ENCODE measurements at regions not wholly inside any gene's neighbourhood (a gene's known extent, or its start where the extent isn't known, plus 50 kb on each side); places are given as distances from the start of the nearest gene placed in this dataset.

- H3K36me3 ChIP-seq = no peaks in the 10 kb centered on the region
- H3K9me3 ChIP-seq = no peaks in the 10 kb centered on the region
- no peak for DNase-seq
- intact Hi-C loops (cut with DNase I) = no loop called here
- H3K9ac ChIP-seq (ENCODE audit: low read depth in 2 of 2, low read length in 2 of 2) = no peak overlapping the region
- no peaks in the 10 kb centered on the region for H3K4me1 ChIP-seq
- TF ChIP-seq, protein P1, sequence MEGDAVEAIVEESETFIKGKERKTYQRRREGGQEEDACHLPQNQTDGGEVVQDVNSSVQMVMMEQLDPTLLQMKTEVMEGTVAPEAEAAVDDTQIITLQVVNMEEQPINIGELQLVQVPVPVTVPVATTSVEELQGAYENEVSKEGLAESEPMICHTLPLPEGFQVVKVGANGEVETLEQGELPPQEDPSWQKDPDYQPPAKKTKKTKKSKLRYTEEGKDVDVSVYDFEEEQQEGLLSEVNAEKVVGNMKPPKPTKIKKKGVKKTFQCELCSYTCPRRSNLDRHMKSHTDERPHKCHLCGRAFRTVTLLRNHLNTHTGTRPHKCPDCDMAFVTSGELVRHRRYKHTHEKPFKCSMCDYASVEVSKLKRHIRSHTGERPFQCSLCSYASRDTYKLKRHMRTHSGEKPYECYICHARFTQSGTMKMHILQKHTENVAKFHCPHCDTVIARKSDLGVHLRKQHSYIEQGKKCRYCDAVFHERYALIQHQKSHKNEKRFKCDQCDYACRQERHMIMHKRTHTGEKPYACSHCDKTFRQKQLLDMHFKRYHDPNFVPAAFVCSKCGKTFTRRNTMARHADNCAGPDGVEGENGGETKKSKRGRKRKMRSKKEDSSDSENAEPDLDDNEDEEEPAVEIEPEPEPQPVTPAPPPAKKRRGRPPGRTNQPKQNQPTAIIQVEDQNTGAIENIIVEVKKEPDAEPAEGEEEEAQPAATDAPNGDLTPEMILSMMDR (IDR thresholded peaks at IDR 0.05) = no peak
- no peaks in the 10 kb centered on the region for H3K27me3 ChIP-seq
- no peak overlapping the region for H3K27ac ChIP-seq
- H3K4me3 ChIP-seq = no peak overlapping the region
These were observed 346.3 kb downstream of the ENC1 start for GRCh38 chr5:74294231-74294705.

DNA sequence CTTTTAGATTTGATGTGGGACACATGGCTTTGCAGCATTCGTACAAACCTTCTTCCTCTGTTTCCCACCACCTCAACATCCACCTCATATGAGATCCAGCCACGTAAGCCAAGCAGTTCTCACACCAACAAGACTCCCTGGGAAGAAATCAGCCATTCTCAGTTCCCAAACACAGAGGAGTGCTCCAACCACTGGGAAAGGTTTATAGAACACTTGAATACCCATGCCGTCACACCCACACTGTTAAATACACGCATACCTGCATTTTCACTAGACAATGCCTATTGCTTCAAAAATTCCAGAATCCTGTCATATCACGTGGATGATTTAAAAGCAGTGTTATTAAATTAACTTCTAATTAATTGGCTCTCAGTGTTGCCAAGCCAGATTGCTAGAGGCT lies 347.3 kb downstream of the ENC1 start:
- TF ChIP-seq, protein P1 (IDR thresholded peaks at IDR 0.05) = no peak
- Histone ChIP-seq H3K9ac (ENCODE audit: low read depth in 2 of 2, low read length in 2 of 2) (no peak overlapping the region), H3K27me3 (no peaks in the 10 kb centered on the region), H3K9me3 (no peaks in the 10 kb centered on the region), H3K27ac (no peak overlapping the region), H3K4me3 (no peak overlapping the region), H3K4me1 (no peaks in the 10 kb centered on the region), H3K36me3 (no peaks in the 10 kb centered on the region)
- intact Hi-C loops (cut with DNase I) = no loop called here
- DNase-seq = no peak

DNA sequence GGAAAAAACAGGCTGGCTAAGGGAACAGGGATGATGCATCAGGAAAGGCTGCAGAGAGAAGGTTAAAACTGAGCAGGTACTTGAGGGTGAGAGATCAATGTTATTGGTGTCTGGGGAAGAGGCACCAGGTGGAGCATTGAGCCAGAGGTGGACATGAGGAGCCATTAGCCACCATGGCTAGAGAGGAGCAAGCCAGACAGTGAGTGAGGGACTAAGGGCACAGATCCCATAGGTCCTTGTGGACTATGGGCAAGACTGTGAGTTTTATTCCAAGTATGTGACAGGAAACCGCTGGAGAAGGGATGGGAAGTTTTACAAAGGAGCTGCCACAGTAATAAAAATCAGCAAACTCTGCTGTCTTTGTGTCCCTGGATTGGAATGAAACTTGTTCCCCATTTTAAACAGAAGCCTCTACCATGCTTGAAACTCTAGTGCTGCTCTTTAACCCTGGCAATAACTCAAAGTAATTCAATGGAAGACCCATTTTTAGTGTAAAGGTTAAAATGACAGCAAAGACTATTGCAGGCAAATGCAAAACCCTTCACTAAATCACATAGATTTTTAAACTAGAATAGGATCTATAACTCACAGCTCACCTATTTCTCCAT lies 349.8 kb downstream of the ENC1 start:
- no peaks in the 10 kb centered on the region for H3K36me3 ChIP-seq
- H3K4me1 ChIP-seq = no peaks in the 10 kb centered on the region
- no peaks in the 10 kb centered on the region for H3K27me3 ChIP-seq
- no peak overlapping the region for H3K9ac ChIP-seq (ENCODE audit: low read depth in 2 of 2, low read length in 2 of 2)
- TF ChIP-seq, protein P1 (IDR thresholded peaks at IDR 0.05) = no peak
- intact Hi-C loops (cut with DNase I) = no loop called here
- H3K4me3 ChIP-seq = no peak overlapping the region
- no peak for DNase-seq
- no peak overlapping the region for H3K27ac ChIP-seq
- no peaks in the 10 kb centered on the region for H3K9me3 ChIP-seq

- no peaks in the 10 kb centered on the region for H3K36me3 ChIP-seq
- TF ChIP-seq, protein P1 (IDR thresholded peaks at IDR 0.05) = no peak
- no peaks in the 10 kb centered on the region for H3K4me1 ChIP-seq
- peak overlapping the region; percentile 19 for H3K27ac ChIP-seq
- H3K4me3 ChIP-seq = no peak overlapping the region
- intact Hi-C loops (cut with DNase I) = no loop called here
- H3K9me3 ChIP-seq = no peaks in the 10 kb centered on the region
- H3K9ac ChIP-seq (ENCODE audit: low read depth in 2 of 2, low read length in 2 of 2) = no peak overlapping the region
- no peak for DNase-seq
- H3K27me3 ChIP-seq = no peaks in the 10 kb centered on the region
These were observed 350.8 kb downstream of the ENC1 start for GRCh38 chr5:74289691-74290090.

DNA sequence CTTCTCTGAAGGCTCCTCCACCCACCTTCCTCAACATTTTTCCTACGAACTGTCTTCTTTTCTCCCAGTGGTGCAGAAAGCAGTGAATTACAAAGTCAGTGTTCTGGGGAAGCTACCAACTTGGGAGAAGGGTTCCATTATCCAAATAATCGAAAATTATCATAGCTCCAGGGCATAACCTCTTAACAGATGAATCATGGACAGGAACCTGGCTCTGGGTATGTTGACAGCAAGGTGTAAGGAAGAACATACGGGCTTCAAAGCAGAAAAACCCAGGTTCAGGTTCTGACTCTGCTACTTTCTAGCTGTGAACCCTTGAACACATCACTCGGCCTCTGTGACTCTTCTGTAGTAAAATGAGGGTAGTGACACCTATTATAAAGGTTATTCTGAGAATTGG lies 351.3 kb downstream of the ENC1 start:
- DNase-seq = no peak
- intact Hi-C loops (cut with DNase I) = no loop called here
- Histone ChIP-seq H3K27ac (peak overlapping the region; percentile 19), H3K36me3 (no peaks in the 10 kb centered on the region), H3K27me3 (no peaks in the 10 kb centered on the region), H3K4me1 (no peaks in the 10 kb centered on the region), H3K9me3 (no peaks in the 10 kb centered on the region), H3K4me3 (no peak overlapping the region), H3K9ac (ENCODE audit: low read depth in 2 of 2, low read length in 2 of 2) (no peak overlapping the region)
- TF ChIP-seq, protein P1 (IDR thresholded peaks at IDR 0.05) = no peak

All from colonic mucosa (tissue), 4 donors.